Mesenchymal stem cell (in vitro differentiated cells and primary cell): ENCODE measurements at regions not wholly inside any gene's neighbourhood (a gene's known extent, or its start where the extent isn't known, plus 50 kb on each side); places are given as distances from the start of the nearest gene placed in this dataset.

Experiments
- DNase-seq: peaks from one replicate; pipeline ENCODE4 v3.0.0-alpha.2; 2013
- H2AFZ ChIP-seq: one replicate; pipeline ENCODE4 v1.6.1; 2013; ENCODE audit warnings: low read depth, mild to moderate bottlenecking, control low read depth, inconsistent platforms, low read length, moderate library complexity
- H2AK5ac ChIP-seq: 2 replicates; pipeline ENCODE4 v1.6.1; 2013; ENCODE audit warnings: low read length, moderate library complexity, mild to moderate bottlenecking, inconsistent platforms; ENCODE audit not compliant: severe bottlenecking
- H2BK120ac ChIP-seq: one replicate; pipeline ENCODE4 v1.6.1; 2013; ENCODE audit warnings: low read depth, mild to moderate bottlenecking, inconsistent platforms, low read length, moderate library complexity
- H2BK12ac ChIP-seq, 2 experiments: one replicate each; pipeline ENCODE4 v1.6.1; 2013; ENCODE audit warnings: inconsistent platforms in 2 of 2, low read length in 2 of 2, mild to moderate bottlenecking in 2 of 2, moderate library complexity in 2 of 2, control low read depth in 1 of 2
- H2BK15ac ChIP-seq: one replicate; pipeline ENCODE4 v1.6.1; 2013; ENCODE audit warnings: mild to moderate bottlenecking, low read depth, inconsistent platforms; ENCODE audit not compliant: poor library complexity, severe bottlenecking
- H2BK5ac ChIP-seq: 2 replicates; pipeline ENCODE4 v1.6.1; 2013; ENCODE audit warnings: low read depth, mild to moderate bottlenecking, low read length, control low read depth, inconsistent platforms; ENCODE audit not compliant: poor library complexity, severe bottlenecking
- H3K14ac ChIP-seq, 2 experiments: one replicate each; pipeline ENCODE4 v1.6.1; 2013; ENCODE audit warnings: inconsistent platforms in 2 of 2, low read length in 2 of 2, control low read depth in 1 of 2, mild to moderate bottlenecking in 1 of 2, moderate library complexity in 1 of 2
- H3K18ac ChIP-seq, 2 experiments: one replicate each; pipeline ENCODE4 v1.6.1; 2013; ENCODE audit warnings: inconsistent platforms in 2 of 2, low read length in 2 of 2, control low read depth in 1 of 2, low read depth in 1 of 2, mild to moderate bottlenecking in 1 of 2
- H3K23ac ChIP-seq, 2 experiments: one replicate each; pipeline ENCODE4 v1.6.1; 2013; ENCODE audit warnings: inconsistent platforms in 2 of 2, low read length in 2 of 2, mild to moderate bottlenecking in 2 of 2, moderate library complexity in 2 of 2, control low read depth in 1 of 2
- H3K27ac ChIP-seq: 2 replicates; pipeline ENCODE4 v1.5.1; 2013; ENCODE audit warnings: mild to moderate bottlenecking, moderate library complexity, low read length, control low read depth, inconsistent platforms; ENCODE audit not compliant: poor library complexity, severe bottlenecking
- H3K27me3 ChIP-seq, 2 experiments: 2 replicates each; pipeline versions ENCODE4 v1.6.1 to v1.7.0; 2013; ENCODE audit warnings: low read length in 2 of 2, mild to moderate bottlenecking in 2 of 2, moderate library complexity in 2 of 2, control low read depth in 1 of 2, inconsistent platforms in 1 of 2; ENCODE audit not compliant: control insufficient read depth in 1 of 2, insufficient read depth in 1 of 2
- H3K36me3 ChIP-seq, 2 experiments: 2 replicates each; pipeline versions ENCODE4 v1.6.1 to v1.7.0; 2013; ENCODE audit warnings: low read length in 2 of 2, control low read depth in 1 of 2, inconsistent platforms in 1 of 2, low read depth in 1 of 2, mild to moderate bottlenecking in 1 of 2; ENCODE audit not compliant: insufficient read depth in 2 of 2, control insufficient read depth in 1 of 2
- H3K4ac ChIP-seq, 2 experiments: one replicate each; pipeline ENCODE4 v1.6.1; 2013; ENCODE audit warnings: inconsistent platforms in 2 of 2, low read length in 2 of 2, mild to moderate bottlenecking in 2 of 2, moderate library complexity in 2 of 2, control low read depth in 1 of 2, low read depth in 1 of 2
- H3K4me1 ChIP-seq: 2 replicates; pipeline ENCODE4 v1.6.1; 2013; ENCODE audit warnings: low read depth, low read length, control low read depth; ENCODE audit not compliant: control insufficient read depth, insufficient read depth
- H3K4me2 ChIP-seq: 2 replicates; pipeline ENCODE4 v1.6.1; 2013; ENCODE audit warnings: low read length, mild to moderate bottlenecking, inconsistent platforms; ENCODE audit not compliant: poor library complexity, severe bottlenecking
- H3K4me3 ChIP-seq, 2 experiments: 2 replicates each; pipeline versions ENCODE4 v1.5.1 to v1.7.0; 2013; ENCODE audit warnings: low read length in 2 of 2, mild to moderate bottlenecking in 2 of 2, control low read depth in 1 of 2, low read depth in 1 of 2; ENCODE audit not compliant: insufficient read depth in 1 of 2
- H3K79me1 ChIP-seq: replicated peaks from 2 replicates; pipeline ENCODE4 v1.6.1; 2013; ENCODE audit warnings: mild to moderate bottlenecking, control low read depth, low read length, inconsistent platforms; ENCODE audit not compliant: poor library complexity, severe bottlenecking
- H3K9ac ChIP-seq: 2 replicates; pipeline ENCODE4 v1.7.0; 2013; ENCODE audit warnings: mild to moderate bottlenecking, low read length, moderate library complexity
- H3K9me3 ChIP-seq: 2 replicates; pipeline ENCODE4 v1.7.0; 2013; ENCODE audit warnings: mild to moderate bottlenecking, low read length; ENCODE audit not compliant: control insufficient read depth
- H4K8ac ChIP-seq: one replicate; pipeline ENCODE4 v1.6.1; 2013; ENCODE audit warnings: inconsistent platforms, mild to moderate bottlenecking, low read length, moderate library complexity
- H4K91ac ChIP-seq: one replicate; pipeline ENCODE4 v1.6.1; 2013; ENCODE audit warnings: mild to moderate bottlenecking, low read length, inconsistent platforms
- WGBS: methylation state at CpG from one replicate; pipeline ENCODE4 v1.1.7; 2013; ENCODE audit warnings: mixed read lengths; 5-methylcytosine and 5-hydroxymethylcytosine counted together

DNA sequence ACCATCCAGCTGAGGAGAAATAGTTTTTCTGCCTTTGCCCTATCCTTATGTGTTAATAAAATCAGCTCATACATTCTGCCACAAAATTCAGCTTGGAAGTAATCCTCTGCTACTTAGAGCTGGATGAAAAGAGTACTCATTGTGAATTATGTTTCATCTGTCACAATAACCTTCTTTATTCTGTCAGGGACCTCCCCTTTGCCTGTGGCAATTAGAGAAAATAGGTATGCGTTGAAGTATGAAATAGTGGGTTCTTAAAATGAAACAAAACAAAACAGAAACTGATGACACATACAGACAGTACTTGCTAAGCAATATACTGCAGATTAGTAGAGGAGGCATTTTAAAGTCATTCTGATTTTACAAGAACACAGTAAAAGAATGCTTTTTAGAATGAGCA is 578.5 kb downstream of the USP25 start:
- no peaks in the 10 kb centered on the region for H3K9me3 ChIP-seq
- H3K4ac ChIP-seq, result no peak overlapping the region
- no CpG with 5 or more reads among the region's 1 CpG for WGBS
- no peaks in the 10 kb centered on the region for H3K4me1 ChIP-seq
- H2BK5ac ChIP-seq, result no peak overlapping the region
- H3K79me1 ChIP-seq, result peaks cover 6% of the 10 kb centered on the region
- no peaks in the 10 kb centered on the region for H3K27me3 ChIP-seq
- no peaks in the 10 kb centered on the region for H3K36me3 ChIP-seq
- H3K4me3 ChIP-seq, result peak overlapping the region in 1 of 2 experiments; percentile 75
- H3K27ac ChIP-seq, result peak overlapping the region; percentile 10
- no peak overlapping the region for H3K18ac ChIP-seq
- no peak overlapping the region for H2BK120ac ChIP-seq
- no peak overlapping the region for H2BK12ac ChIP-seq
- H4K8ac ChIP-seq, result no peak overlapping the region
- no peak overlapping the region for H4K91ac ChIP-seq
- H3K9ac ChIP-seq, result peak overlapping the region; percentile 95
- H3K14ac ChIP-seq, result no peak overlapping the region
- DNase-seq, result peak; percentile 7
- H3K23ac ChIP-seq, result no peak overlapping the region
- no peak overlapping the region for H2BK15ac ChIP-seq
- H2AFZ ChIP-seq, result no peak overlapping the region
- no peak overlapping the region for H2AK5ac ChIP-seq
- peak overlapping the region; percentile 7 for H3K4me2 ChIP-seq

DNA sequence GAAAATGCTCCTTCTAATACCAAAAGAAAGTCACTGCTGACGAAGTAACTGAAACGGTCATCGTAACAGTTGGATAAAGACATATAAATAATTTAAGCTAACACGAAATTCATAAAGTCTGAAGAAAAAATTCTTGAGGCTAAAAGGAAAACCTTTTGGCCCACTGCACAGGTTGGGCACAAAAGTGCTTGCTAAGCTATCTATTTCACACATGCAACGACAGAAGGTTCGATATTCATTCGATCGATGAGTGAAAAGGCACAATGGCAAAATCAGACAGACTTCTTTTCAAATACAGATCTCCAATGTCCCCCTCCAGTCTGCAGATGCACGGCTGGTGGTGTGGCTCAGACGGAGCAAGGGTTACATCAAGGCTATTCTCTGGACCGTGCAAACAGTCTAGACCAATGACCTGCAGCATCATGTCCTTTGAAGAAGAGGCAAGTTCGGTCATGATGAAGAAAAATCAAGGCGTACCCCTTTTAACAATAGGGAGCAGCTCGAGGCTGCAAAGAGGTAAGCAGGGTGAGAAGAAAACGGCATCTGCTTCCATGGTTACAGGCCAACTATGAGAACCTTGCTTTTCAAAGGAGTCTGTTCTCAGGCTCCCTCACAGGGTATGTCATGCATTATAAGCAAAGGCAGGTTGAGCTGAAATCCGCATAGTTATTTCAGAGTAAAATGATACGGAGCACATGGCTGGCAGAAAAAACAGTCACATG is 579.6 kb downstream of the USP25 start:
- no peak overlapping the region for H3K18ac ChIP-seq
- peak overlapping the region; percentile 95 for H3K9ac ChIP-seq
- no peak overlapping the region for H3K4me2 ChIP-seq
- no peak overlapping the region for H2AFZ ChIP-seq
- no peak overlapping the region for H3K23ac ChIP-seq
- no peak overlapping the region for H2BK120ac ChIP-seq
- H3K4ac ChIP-seq, result no peak overlapping the region
- H3K27me3 ChIP-seq, result no peaks in the 10 kb centered on the region
- no peak overlapping the region for H2BK5ac ChIP-seq
- H4K91ac ChIP-seq, result no peak overlapping the region
- DNase-seq, result no peak
- H3K14ac ChIP-seq, result no peak overlapping the region
- no peak overlapping the region for H2BK15ac ChIP-seq
- H2BK12ac ChIP-seq, result no peak overlapping the region
- no peak overlapping the region for H3K4me3 ChIP-seq
- no peaks in the 10 kb centered on the region for H3K36me3 ChIP-seq
- H3K4me1 ChIP-seq, result no peaks in the 10 kb centered on the region
- peaks cover 6% of the 10 kb centered on the region for H3K79me1 ChIP-seq
- no peak overlapping the region for H3K27ac ChIP-seq
- no peaks in the 10 kb centered on the region for H3K9me3 ChIP-seq
- no peak overlapping the region for H4K8ac ChIP-seq
- no peak overlapping the region for H2AK5ac ChIP-seq
- 91% methylated on average over 17 of the region's 17 CpGs for WGBS

DNA sequence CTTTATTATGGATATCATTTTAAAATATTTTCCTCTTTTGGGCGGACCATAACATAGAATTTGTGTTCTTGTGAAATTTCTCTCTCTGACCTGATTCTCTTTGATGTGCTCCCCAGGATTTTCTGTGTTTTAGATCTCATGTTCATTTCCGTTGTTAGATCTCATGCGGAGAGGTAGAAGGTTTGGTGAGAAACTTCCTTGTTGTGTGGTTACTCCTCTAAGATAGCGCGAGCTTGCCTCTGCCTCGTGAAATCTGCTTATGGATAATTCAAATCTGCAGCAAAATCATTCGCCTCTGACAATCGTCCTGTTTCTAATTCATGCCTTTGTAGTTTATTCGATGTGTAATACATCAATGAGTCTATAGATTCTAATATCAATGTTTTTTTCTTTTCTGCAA is 580.4 kb downstream of the USP25 start:
- peaks cover 6% of the 10 kb centered on the region for H3K79me1 ChIP-seq
- H3K27me3 ChIP-seq, result no peaks in the 10 kb centered on the region
- H3K9me3 ChIP-seq, result no peaks in the 10 kb centered on the region
- no peak for DNase-seq
- H2BK120ac ChIP-seq, result no peak overlapping the region
- no peak overlapping the region for H3K23ac ChIP-seq
- H3K27ac ChIP-seq, result no peak overlapping the region
- no peak overlapping the region for H3K18ac ChIP-seq
- no peak overlapping the region for H4K91ac ChIP-seq
- H2BK12ac ChIP-seq, result no peak overlapping the region
- no peak overlapping the region for H2BK15ac ChIP-seq
- no peak overlapping the region for H4K8ac ChIP-seq
- H3K4ac ChIP-seq, result no peak overlapping the region
- WGBS, result 88% methylated on average over 7 of the region's 9 CpGs
- no peak overlapping the region for H2BK5ac ChIP-seq
- no peak overlapping the region for H2AFZ ChIP-seq
- H3K4me2 ChIP-seq, result no peak overlapping the region
- no peaks in the 10 kb centered on the region for H3K4me1 ChIP-seq
- no peak overlapping the region for H2AK5ac ChIP-seq
- H3K14ac ChIP-seq, result no peak overlapping the region
- no peaks in the 10 kb centered on the region for H3K36me3 ChIP-seq
- no peak overlapping the region for H3K9ac ChIP-seq
- H3K4me3 ChIP-seq, result no peak overlapping the region

DNA sequence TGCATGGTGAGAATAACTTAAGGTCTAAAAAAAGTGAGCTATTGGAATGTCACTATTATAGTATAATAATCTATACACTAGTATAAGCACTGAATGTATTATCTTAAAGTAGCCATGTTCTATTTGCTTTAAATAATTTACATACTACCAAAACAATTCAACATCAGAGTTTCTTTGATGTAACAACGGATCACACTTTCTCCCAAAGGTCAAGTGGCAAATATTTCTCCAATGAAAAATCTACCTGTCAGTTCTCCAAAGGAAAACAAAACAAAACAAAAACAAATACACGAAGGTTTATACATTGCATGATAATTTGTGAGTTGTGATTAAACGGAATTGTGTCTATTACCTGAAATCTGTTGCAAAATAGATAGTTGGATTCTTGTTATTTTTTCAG is 581.4 kb downstream of the USP25 start:
- H3K9me3 ChIP-seq, result no peaks in the 10 kb centered on the region
- H2BK15ac ChIP-seq, result no peak overlapping the region
- H3K27ac ChIP-seq, result no peak overlapping the region
- no peak overlapping the region for H2AFZ ChIP-seq
- no peak overlapping the region for H3K23ac ChIP-seq
- peaks cover 7% of the 10 kb centered on the region for H3K79me1 ChIP-seq
- H3K4me1 ChIP-seq, result no peaks in the 10 kb centered on the region
- H4K8ac ChIP-seq, result no peak overlapping the region
- H3K36me3 ChIP-seq, result no peaks in the 10 kb centered on the region
- no peak overlapping the region for H3K9ac ChIP-seq
- no peak overlapping the region for H3K4me2 ChIP-seq
- H2BK12ac ChIP-seq, result no peak overlapping the region
- no peak overlapping the region for H2BK120ac ChIP-seq
- no peak overlapping the region for H2AK5ac ChIP-seq
- no peak overlapping the region for H3K4ac ChIP-seq
- H2BK5ac ChIP-seq, result no peak overlapping the region
- no peak overlapping the region for H3K14ac ChIP-seq
- H3K18ac ChIP-seq, result no peak overlapping the region
- WGBS, result 89% methylated on average over 3 of the region's 3 CpGs
- H4K91ac ChIP-seq, result no peak overlapping the region
- no peaks in the 10 kb centered on the region for H3K27me3 ChIP-seq
- DNase-seq, result no peak
- no peak overlapping the region for H3K4me3 ChIP-seq
